K562 (cell line): ENCODE measurements at regions not wholly inside any gene's neighbourhood (a gene's known extent, or its start where the extent isn't known, plus 50 kb on each side); places are given as distances from the start of the nearest gene placed in this dataset.

Source experiments
- BHLHE40 ChIP-seq: IDR thresholded peaks from 2 replicates; pipeline ENCODE4 v1.6.1; 2011; ENCODE audit warnings: low read length, improper control_type of control experiment
- POLR2B ChIP-seq: fragments of 450-650 bp; IDR thresholded peaks from 2 replicates; pipeline ENCODE4 v1.6.1; 2018; ENCODE audit warnings: low read depth; ENCODE audit not compliant: partially characterized antibody
- RAD51 ChIP-seq: fragments of 450-650 bp; IDR thresholded peaks from 2 replicates; pipeline ENCODE4 v1.7.1; 2016; ENCODE audit warnings: low read depth, mild to moderate bottlenecking, borderline replicate concordance
- RBM15 ChIP-seq: fragments of 200-400 bp; formaldehyde crosslinking; IDR thresholded peaks from 2 replicates; pipeline ENCODE4 v1.6.1; 2018; ENCODE audit warnings: mild to moderate bottlenecking, low read length, moderate library complexity; ENCODE audit not compliant: insufficient read depth
- RCOR1 ChIP-seq, 2 experiments: IDR thresholded peaks; 2 replicates each; pipeline ENCODE4 v1.6.1; 2012; ENCODE audit warnings: low read depth in 2 of 2, low read length in 2 of 2, borderline replicate concordance in 1 of 2, improper control_type of control experiment in 1 of 2
- SAFB ChIP-seq: fragments of 200-400 bp; formaldehyde crosslinking; IDR thresholded peaks from 2 replicates; pipeline ENCODE4 v1.6.1; 2017; ENCODE audit warnings: low read depth, low read length, borderline replicate concordance
- XRCC5 ChIP-seq: fragments of 200-400 bp; formaldehyde crosslinking; IDR thresholded peaks from 2 replicates; pipeline ENCODE4 v1.6.1; 2017; ENCODE audit warnings: low read depth, mild to moderate bottlenecking, low read length
- TF ChIP-seq, protein P1 (sequence below), 2 experiments: fragments of 450-650 bp; IDR thresholded peaks; 2 replicates each; pipeline ENCODE4 v1.6.1; 2018; ENCODE audit warnings: mild to moderate bottlenecking in 2 of 2, low read depth in 1 of 2; ENCODE audit not compliant: partially characterized antibody in 2 of 2
- TF ChIP-seq, protein P2 (sequence below): conservative IDR thresholded peaks from 2 replicates; pipeline ENCODE4 v1.6.1; 2011; ENCODE audit warnings: low read depth, mild to moderate bottlenecking, low read length; ENCODE audit not compliant: control insufficient read depth
- TF ChIP-seq, protein P3 (sequence below): sonication (generic); formaldehyde crosslinking; IDR thresholded peaks from 2 replicates; pipeline ENCODE4 v1.9.0; 2022; ENCODE audit warnings: mild to moderate bottlenecking, missing genetic modification reagents
- TF ChIP-seq, protein P4 (sequence below): fragments of 450-650 bp; formaldehyde crosslinking; conservative IDR thresholded peaks from 2 replicates; pipeline ENCODE4 v1.4.0; 2022; ENCODE audit warnings: mild to moderate bottlenecking, missing genetic modification characterization
- TF ChIP-seq, protein P5 (sequence below), 3 experiments: IDR thresholded peaks in 2 of 3; conservative IDR thresholded peaks in 1 of 3; 2 replicates each; pipeline ENCODE4 v1.5.1; 2011 to 2012; ENCODE audit warnings: low read length in 3 of 3, mild to moderate bottlenecking in 3 of 3, control low read depth in 2 of 3, improper control_type of control experiment in 1 of 3, inconsistent platforms in 1 of 3, low read depth in 1 of 3, mixed read lengths in 1 of 3, moderate library complexity in 1 of 3; ENCODE audit not compliant: insufficient read depth in 2 of 3
- TF ChIP-seq, protein P6 (sequence below), 2 experiments: fragments of 450-650 bp; conservative IDR thresholded peaks; 2 replicates each; pipeline ENCODE4 v1.6.1; 2017; ENCODE audit warnings: mild to moderate bottlenecking in 2 of 2, moderate library complexity in 2 of 2

DNA sequence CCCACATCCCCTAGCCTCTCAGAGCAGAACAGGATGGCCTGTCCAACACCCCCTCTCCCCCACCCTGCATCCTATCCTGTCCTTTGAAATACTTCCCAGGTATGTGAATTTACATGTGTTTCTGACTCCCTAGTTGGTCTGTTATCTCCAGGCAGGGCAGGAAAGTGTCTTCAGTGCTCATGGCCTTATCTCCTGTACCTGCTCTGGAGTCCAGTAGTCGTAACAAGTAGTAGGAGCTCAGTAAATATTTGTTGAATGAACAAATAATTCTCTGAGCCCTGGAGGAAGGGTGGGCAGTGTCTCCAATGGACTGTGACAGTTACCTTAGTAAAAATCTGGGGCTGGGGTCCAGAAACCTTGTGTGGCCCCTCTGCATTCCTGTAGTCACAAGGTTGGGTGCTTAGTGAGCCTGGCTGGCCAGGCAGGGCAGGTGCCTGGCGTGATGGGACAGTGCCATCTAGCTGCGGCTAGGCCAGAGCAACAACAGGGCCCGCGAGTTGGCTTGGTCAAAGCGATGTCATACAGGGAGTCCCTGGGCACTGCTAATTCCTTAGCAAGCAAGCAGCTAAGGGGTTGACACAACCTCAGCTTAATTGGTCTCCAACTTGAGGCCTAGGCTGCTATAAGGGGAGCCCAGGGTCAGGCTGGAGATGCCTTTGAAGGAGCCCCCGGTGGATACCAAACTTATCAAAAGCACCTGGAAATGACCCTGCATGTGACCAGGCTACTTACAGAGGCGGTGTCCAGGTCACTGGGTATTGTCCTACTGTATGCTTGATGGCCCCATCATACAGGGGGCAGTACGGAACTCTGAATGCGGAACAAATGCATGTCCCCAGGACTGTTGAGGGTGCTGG lies 89.0 kb upstream of the PPM1J start (continued):
- TF ChIP-seq, protein P1, sequence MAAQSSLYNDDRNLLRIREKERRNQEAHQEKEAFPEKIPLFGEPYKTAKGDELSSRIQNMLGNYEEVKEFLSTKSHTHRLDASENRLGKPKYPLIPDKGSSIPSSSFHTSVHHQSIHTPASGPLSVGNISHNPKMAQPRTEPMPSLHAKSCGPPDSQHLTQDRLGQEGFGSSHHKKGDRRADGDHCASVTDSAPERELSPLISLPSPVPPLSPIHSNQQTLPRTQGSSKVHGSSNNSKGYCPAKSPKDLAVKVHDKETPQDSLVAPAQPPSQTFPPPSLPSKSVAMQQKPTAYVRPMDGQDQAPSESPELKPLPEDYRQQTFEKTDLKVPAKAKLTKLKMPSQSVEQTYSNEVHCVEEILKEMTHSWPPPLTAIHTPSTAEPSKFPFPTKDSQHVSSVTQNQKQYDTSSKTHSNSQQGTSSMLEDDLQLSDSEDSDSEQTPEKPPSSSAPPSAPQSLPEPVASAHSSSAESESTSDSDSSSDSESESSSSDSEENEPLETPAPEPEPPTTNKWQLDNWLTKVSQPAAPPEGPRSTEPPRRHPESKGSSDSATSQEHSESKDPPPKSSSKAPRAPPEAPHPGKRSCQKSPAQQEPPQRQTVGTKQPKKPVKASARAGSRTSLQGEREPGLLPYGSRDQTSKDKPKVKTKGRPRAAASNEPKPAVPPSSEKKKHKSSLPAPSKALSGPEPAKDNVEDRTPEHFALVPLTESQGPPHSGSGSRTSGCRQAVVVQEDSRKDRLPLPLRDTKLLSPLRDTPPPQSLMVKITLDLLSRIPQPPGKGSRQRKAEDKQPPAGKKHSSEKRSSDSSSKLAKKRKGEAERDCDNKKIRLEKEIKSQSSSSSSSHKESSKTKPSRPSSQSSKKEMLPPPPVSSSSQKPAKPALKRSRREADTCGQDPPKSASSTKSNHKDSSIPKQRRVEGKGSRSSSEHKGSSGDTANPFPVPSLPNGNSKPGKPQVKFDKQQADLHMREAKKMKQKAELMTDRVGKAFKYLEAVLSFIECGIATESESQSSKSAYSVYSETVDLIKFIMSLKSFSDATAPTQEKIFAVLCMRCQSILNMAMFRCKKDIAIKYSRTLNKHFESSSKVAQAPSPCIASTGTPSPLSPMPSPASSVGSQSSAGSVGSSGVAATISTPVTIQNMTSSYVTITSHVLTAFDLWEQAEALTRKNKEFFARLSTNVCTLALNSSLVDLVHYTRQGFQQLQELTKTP (IDR thresholded peaks at IDR 0.05; ENCODE audit: low read depth in 1 of 2, partially characterized antibody in 2 of 2) = no peak
- TF ChIP-seq, protein P2, sequence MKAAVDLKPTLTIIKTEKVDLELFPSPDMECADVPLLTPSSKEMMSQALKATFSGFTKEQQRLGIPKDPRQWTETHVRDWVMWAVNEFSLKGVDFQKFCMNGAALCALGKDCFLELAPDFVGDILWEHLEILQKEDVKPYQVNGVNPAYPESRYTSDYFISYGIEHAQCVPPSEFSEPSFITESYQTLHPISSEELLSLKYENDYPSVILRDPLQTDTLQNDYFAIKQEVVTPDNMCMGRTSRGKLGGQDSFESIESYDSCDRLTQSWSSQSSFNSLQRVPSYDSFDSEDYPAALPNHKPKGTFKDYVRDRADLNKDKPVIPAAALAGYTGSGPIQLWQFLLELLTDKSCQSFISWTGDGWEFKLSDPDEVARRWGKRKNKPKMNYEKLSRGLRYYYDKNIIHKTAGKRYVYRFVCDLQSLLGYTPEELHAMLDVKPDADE = no peak
- TF ChIP-seq RCOR1 (IDR thresholded peaks at IDR 0.05; ENCODE audit: borderline replicate concordance in 1 of 2, low read depth in 2 of 2, low read length in 2 of 2) (peak in 1 of 2 experiments; percentile 48; a peak in 1 of 4 replicates), RBM15 (no peak), BHLHE40 (0 out of 2 replicates have a peak, but pooled peaks have one; percentile 44), SAFB (no peak), RAD51 (no peak), XRCC5 (peak; percentile 19; the same call in 1 of the 2 replicates), POLR2B (no peak)
- TF ChIP-seq, protein P3, sequence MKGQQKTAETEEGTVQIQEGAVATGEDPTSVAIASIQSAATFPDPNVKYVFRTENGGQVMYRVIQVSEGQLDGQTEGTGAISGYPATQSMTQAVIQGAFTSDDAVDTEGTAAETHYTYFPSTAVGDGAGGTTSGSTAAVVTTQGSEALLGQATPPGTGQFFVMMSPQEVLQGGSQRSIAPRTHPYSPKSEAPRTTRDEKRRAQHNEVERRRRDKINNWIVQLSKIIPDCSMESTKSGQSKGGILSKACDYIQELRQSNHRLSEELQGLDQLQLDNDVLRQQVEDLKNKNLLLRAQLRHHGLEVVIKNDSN (CRISPR knock-in tag) = peak; percentile 46; the same call in 1 of the 2 replicates
- TF ChIP-seq, protein P4, sequence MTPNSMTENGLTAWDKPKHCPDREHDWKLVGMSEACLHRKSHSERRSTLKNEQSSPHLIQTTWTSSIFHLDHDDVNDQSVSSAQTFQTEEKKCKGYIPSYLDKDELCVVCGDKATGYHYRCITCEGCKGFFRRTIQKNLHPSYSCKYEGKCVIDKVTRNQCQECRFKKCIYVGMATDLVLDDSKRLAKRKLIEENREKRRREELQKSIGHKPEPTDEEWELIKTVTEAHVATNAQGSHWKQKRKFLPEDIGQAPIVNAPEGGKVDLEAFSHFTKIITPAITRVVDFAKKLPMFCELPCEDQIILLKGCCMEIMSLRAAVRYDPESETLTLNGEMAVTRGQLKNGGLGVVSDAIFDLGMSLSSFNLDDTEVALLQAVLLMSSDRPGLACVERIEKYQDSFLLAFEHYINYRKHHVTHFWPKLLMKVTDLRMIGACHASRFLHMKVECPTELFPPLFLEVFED (CRISPR knock-in tag) = no peak
- TF ChIP-seq, protein P5, sequence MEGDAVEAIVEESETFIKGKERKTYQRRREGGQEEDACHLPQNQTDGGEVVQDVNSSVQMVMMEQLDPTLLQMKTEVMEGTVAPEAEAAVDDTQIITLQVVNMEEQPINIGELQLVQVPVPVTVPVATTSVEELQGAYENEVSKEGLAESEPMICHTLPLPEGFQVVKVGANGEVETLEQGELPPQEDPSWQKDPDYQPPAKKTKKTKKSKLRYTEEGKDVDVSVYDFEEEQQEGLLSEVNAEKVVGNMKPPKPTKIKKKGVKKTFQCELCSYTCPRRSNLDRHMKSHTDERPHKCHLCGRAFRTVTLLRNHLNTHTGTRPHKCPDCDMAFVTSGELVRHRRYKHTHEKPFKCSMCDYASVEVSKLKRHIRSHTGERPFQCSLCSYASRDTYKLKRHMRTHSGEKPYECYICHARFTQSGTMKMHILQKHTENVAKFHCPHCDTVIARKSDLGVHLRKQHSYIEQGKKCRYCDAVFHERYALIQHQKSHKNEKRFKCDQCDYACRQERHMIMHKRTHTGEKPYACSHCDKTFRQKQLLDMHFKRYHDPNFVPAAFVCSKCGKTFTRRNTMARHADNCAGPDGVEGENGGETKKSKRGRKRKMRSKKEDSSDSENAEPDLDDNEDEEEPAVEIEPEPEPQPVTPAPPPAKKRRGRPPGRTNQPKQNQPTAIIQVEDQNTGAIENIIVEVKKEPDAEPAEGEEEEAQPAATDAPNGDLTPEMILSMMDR (IDR thresholded peaks at IDR 0.05 in 2 of 3, conservative IDR thresholded peaks at IDR 0.05 in 1 of 3; ENCODE audit: insufficient read depth in 2 of 3, low read depth in 1 of 3, low read length in 3 of 3) = peak; percentile 96 to 98 (median 97)
- TF ChIP-seq, protein P6, sequence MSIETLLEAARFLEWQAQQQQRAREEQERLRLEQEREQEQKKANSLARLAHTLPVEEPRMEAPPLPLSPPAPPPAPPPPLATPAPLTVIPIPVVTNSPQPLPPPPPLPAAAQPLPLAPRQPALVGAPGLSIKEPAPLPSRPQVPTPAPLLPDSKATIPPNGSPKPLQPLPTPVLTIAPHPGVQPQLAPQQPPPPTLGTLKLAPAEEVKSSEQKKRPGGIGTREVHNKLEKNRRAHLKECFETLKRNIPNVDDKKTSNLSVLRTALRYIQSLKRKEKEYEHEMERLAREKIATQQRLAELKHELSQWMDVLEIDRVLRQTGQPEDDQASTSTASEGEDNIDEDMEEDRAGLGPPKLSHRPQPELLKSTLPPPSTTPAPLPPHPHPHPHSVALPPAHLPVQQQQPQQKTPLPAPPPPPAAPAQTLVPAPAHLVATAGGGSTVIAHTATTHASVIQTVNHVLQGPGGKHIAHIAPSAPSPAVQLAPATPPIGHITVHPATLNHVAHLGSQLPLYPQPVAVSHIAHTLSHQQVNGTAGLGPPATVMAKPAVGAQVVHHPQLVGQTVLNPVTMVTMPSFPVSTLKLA (conservative IDR thresholded peaks at IDR 0.05) = no peak
